Uterus (tissue), 2 donors: ENCODE measurements at regions not wholly inside any gene's neighbourhood (a gene's known extent, or its start where the extent isn't known, plus 50 kb on each side); places are given as distances from the start of the nearest gene placed in this dataset.
"Not testable (repeated sequence)": the region's sequence is repeated elsewhere in the genome, so short reads cannot be mapped to it uniquely, and the experiment has no call there.

Source experiments
- CTCF ChIP-seq, 4 experiments: fragments of 200-600 bp in 2 of 4; fragments of 450-650 bp in 2 of 4; sonication (generic) in 2 of 4; IDR thresholded peaks; one replicate each; pipeline ENCODE4 v1.5.1; 2016 to 2019; ENCODE audit warnings: antibody characterized with exemption in 4 of 4, mild to moderate bottlenecking in 2 of 4, moderate library complexity in 1 of 4
- POLR2A ChIP-seq, 2 donors: fragments of 450-650 bp; IDR thresholded peaks; one replicate each; pipeline ENCODE4 v1.6.1; 2016; ENCODE audit warnings: antibody characterized with exemption in 2 of 2, mild to moderate bottlenecking in 1 of 2, moderate library complexity in 1 of 2

GRCh38 chr4:49154308-49155103 is 168.4 kb downstream of the CWH43 start:
- TF ChIP-seq POLR2A, CTCF (IDR thresholded peaks at IDR 0.05): not testable (repeated sequence)
